ENCODE measurements at regions not wholly inside any gene's neighbourhood (a gene's known extent, or its start where the extent isn't known, plus 50 kb on each side); places are given as distances from the start of the nearest gene placed in this dataset.

DNA sequence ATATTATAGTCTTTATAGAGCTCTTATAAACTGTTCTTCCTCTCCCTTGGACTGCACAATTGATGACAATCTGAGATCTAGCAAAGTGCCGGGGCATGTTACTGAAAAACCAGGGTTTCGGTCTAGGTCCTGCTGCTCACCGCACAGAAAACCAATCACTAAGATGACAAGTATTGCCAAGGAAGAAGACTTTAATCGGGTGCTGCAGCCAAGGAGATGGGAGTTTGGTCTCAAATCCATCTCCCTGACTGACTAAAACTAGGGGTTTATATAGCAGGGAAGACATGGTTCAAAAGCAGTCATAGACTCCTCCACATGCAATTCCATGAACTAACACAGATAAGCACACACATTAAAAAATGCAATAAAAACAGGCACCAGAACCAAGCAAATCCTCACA lies 390.6 kb downstream of the NFIB start:
- Histone ChIP-seq H3K79me2 (ENCODE audit: insufficient read depth) (no peaks in the 10 kb centered on the region), H3K4me1 (ENCODE audit: insufficient read depth) (no peaks in the 10 kb centered on the region), H3K9ac (no peak overlapping the region), H3K4me2 (ENCODE audit: unreplicated experiment) (no peak overlapping the region), H3K27me3 (replicated peaks; ENCODE audit: insufficient read depth) (no peaks in the 10 kb centered on the region), H3K36me3 (ENCODE audit: low read depth) (no peaks in the 10 kb centered on the region), H3K4me3 (no peak overlapping the region), H3K9me3 (ENCODE audit: low read depth) (no peaks in the 10 kb centered on the region), H3K9me2 (ENCODE audit: insufficient read depth) (no peaks in the 10 kb centered on the region), H3F3A (ENCODE audit: insufficient read depth) (no peaks in the 10 kb centered on the region), H3K27ac (no peak overlapping the region), H4K20me1 (ENCODE audit: insufficient read depth) (no peaks in the 10 kb centered on the region), H2AFZ (no peak overlapping the region)
- DNase-seq, result no peak
- WGBS, 2 experiments (ENCODE audit: low coverage in 1 of 2, low lambda C conversion rate in 2 of 2, missing lambda C conversion rate in 2 of 2), result 88 to 90% methylated on average over 4 of the region's 4 CpGs
- in situ Hi-C loops (cut with MboI), result no loop called here
- TF ChIP-seq EZH2phosphoT487 (IDR thresholded peaks at IDR 0.05; ENCODE audit: insufficient read depth, low read depth), result no peak
- TF ChIP-seq EZH2 (IDR thresholded peaks at IDR 0.05; ENCODE audit: insufficient read depth, poor library complexity, severe bottlenecking), result no peak

DNA sequence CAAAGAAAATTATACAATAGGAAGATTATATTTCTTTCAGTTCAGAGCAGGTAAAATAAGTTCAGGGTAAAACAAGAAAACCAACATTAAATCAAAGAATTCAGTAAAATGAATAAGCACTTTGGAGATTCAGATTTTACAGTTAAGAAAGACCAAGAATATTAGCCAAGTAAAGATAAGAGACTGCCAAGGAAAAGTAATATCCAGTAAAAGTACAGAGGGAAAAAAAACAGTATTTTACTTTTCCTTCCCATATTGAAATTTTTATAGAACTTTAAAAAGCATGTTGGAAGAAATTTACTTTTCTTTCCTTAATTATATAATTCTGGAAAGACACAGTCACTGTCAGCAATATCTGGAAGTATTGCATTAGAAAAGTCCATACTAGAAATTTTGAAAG lies 393.4 kb downstream of the NFIB start:
- no peaks in the 10 kb centered on the region for H4K20me1 ChIP-seq (ENCODE audit: insufficient read depth)
- in situ Hi-C loops (cut with MboI), result no loop called here

DNA sequence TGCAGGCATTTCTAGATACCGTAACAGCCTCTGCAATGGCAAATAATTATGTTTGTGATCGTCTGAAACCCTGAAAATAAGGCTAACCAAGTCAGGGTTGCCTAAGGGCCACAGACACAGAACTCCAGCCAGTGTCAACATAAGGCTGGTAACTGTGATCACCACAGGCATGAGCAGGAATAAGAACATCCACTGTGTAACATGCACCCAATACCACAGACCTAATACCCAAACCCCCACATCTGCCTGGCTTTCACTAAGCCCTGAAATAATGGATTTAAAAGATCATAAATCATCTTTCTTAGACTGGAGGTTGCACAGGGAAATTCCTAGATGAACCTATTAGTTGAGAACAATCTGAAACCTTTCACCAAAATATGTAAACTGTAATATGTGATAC lies 394.5 kb downstream of the NFIB start:
- H3K79me2 ChIP-seq (ENCODE audit: insufficient read depth), result no peaks in the 10 kb centered on the region
- no peak for DNase-seq
- H3K27ac ChIP-seq, result no peak overlapping the region
- no peak overlapping the region for H3K4me2 ChIP-seq (ENCODE audit: unreplicated experiment)
- no peak for TF ChIP-seq EZH2 (IDR thresholded peaks at IDR 0.05; ENCODE audit: insufficient read depth, poor library complexity, severe bottlenecking)
- no peak for TF ChIP-seq EZH2phosphoT487 (IDR thresholded peaks at IDR 0.05; ENCODE audit: insufficient read depth, low read depth)
- H2AFZ ChIP-seq, result no peak overlapping the region
- no peak overlapping the region for H3K4me3 ChIP-seq
- in situ Hi-C loops (cut with MboI), result no loop called here
- no peaks in the 10 kb centered on the region for H3F3A ChIP-seq (ENCODE audit: insufficient read depth)
- no peaks in the 10 kb centered on the region for H4K20me1 ChIP-seq (ENCODE audit: insufficient read depth)
- H3K27me3 ChIP-seq (replicated peaks; ENCODE audit: insufficient read depth), result no peaks in the 10 kb centered on the region
- no peaks in the 10 kb centered on the region for H3K9me2 ChIP-seq (ENCODE audit: insufficient read depth)
- no peaks in the 10 kb centered on the region for H3K9me3 ChIP-seq (ENCODE audit: low read depth)
- H3K36me3 ChIP-seq (ENCODE audit: low read depth), result no peaks in the 10 kb centered on the region
- 57 to 63% methylated on average over 2 of the region's 2 CpGs for WGBS, 2 experiments (ENCODE audit: low coverage in 1 of 2, low lambda C conversion rate in 2 of 2, missing lambda C conversion rate in 2 of 2)
- no peak overlapping the region for H3K9ac ChIP-seq
- no peaks in the 10 kb centered on the region for H3K4me1 ChIP-seq (ENCODE audit: insufficient read depth)

More for the DNA sequence above, 393.4 kb downstream of the NFIB start:
- Histone ChIP-seq H3K9ac (no peak overlapping the region), H3K4me1 (ENCODE audit: insufficient read depth) (no peaks in the 10 kb centered on the region), H3K79me2 (ENCODE audit: insufficient read depth) (no peaks in the 10 kb centered on the region), H3K27me3 (replicated peaks; ENCODE audit: insufficient read depth) (no peaks in the 10 kb centered on the region), H3K9me3 (ENCODE audit: low read depth) (no peaks in the 10 kb centered on the region), H3K4me2 (ENCODE audit: unreplicated experiment) (no peak overlapping the region), H3K4me3 (no peak overlapping the region), H3F3A (ENCODE audit: insufficient read depth) (no peaks in the 10 kb centered on the region), H2AFZ (no peak overlapping the region), H3K27ac (no peak overlapping the region), H3K9me2 (ENCODE audit: insufficient read depth) (no peaks in the 10 kb centered on the region), H3K36me3 (ENCODE audit: low read depth) (no peaks in the 10 kb centered on the region)
- DNase-seq, result no peak
- no peak for TF ChIP-seq EZH2phosphoT487 (IDR thresholded peaks at IDR 0.05; ENCODE audit: insufficient read depth, low read depth)
- TF ChIP-seq EZH2 (IDR thresholded peaks at IDR 0.05; ENCODE audit: insufficient read depth, poor library complexity, severe bottlenecking), result no peak

DNA sequence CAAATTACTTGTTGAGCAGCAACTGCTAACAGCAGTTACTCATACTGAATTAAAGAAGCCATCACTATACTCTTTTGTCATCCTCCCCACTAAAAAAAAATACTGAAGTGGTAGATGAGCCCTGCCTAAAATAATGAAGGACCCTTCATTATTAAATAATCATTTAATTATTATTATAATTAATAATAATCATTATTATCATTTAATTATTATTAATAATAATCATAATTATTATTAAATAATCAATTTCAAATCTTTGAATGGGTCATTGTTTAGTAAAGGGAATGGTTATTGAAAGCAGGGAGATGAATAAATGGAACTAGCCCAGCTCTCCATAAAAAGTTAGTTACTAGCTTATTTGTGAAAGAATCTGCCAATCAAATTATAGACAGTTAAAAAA lies 396.4 kb downstream of the NFIB start:
- Histone ChIP-seq H3K4me3 (no peak overlapping the region), H3F3A (ENCODE audit: insufficient read depth) (no peaks in the 10 kb centered on the region), H4K20me1 (ENCODE audit: insufficient read depth) (no peaks in the 10 kb centered on the region), H3K9ac (no peak overlapping the region), H3K9me3 (ENCODE audit: low read depth) (no peaks in the 10 kb centered on the region), H3K27ac (no peak overlapping the region), H3K4me1 (ENCODE audit: insufficient read depth) (no peaks in the 10 kb centered on the region), H3K27me3 (replicated peaks; ENCODE audit: insufficient read depth) (no peaks in the 10 kb centered on the region), H3K36me3 (ENCODE audit: low read depth) (no peaks in the 10 kb centered on the region), H3K79me2 (ENCODE audit: insufficient read depth) (no peaks in the 10 kb centered on the region), H3K4me2 (ENCODE audit: unreplicated experiment) (no peak overlapping the region), H2AFZ (no peak overlapping the region), H3K9me2 (ENCODE audit: insufficient read depth) (no peaks in the 10 kb centered on the region)
- DNase-seq, result no peak
- in situ Hi-C loops (cut with MboI), result no loop called here
- TF ChIP-seq EZH2 (IDR thresholded peaks at IDR 0.05; ENCODE audit: insufficient read depth, poor library complexity, severe bottlenecking), result no peak
- TF ChIP-seq EZH2phosphoT487 (IDR thresholded peaks at IDR 0.05; ENCODE audit: insufficient read depth, low read depth), result no peak

DNA sequence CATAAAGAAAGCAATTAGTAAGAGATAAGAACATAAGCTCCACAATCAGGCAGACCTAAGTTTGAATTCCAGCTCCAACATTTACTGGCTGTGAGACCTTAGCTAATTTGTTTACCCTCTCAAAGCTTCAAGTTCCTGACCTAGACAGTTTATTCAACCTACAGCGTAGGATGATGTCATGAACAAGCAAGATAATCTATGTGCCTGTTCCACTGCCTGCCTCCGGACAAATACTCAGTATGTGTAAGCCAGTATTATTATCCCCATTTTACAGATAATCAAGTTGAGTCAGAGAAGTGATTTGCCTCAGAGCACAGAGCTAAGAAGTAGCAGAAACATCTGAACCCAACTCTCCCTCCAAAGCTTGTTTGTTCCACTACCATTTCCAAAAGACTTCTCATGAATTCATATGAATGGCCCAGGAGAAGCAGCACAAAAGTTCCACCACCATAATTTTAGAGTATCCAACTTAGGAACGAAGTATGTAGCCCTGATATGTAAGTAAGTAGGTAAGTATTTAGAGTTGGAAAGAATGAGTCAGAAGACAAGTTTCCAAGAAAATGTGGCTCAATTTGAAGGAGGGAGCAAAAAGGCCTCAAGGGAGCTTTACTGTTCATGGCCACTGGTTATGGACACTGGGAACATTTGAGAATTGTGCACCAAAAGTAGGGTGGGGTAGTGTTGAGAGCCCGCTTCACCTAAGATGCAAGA lies 398.2 kb downstream of the NFIB start:
- Histone ChIP-seq H3K36me3 (ENCODE audit: low read depth) (no peaks in the 10 kb centered on the region), H3K4me1 (ENCODE audit: insufficient read depth) (no peaks in the 10 kb centered on the region), H3K9me2 (ENCODE audit: insufficient read depth) (no peaks in the 10 kb centered on the region), H3K27me3 (replicated peaks; ENCODE audit: insufficient read depth) (no peaks in the 10 kb centered on the region), H3K4me2 (ENCODE audit: unreplicated experiment) (no peak overlapping the region), H3K9ac (no peak overlapping the region), H4K20me1 (ENCODE audit: insufficient read depth) (no peaks in the 10 kb centered on the region), H3K79me2 (ENCODE audit: insufficient read depth) (no peaks in the 10 kb centered on the region), H2AFZ (no peak overlapping the region), H3K27ac (no peak overlapping the region), H3K9me3 (ENCODE audit: low read depth) (no peaks in the 10 kb centered on the region), H3K4me3 (no peak overlapping the region), H3F3A (ENCODE audit: insufficient read depth) (no peaks in the 10 kb centered on the region)
- in situ Hi-C loops (cut with MboI), result no loop called here
- DNase-seq, result peak; percentile 42
- WGBS, 2 experiments (ENCODE audit: low coverage in 1 of 2, low lambda C conversion rate in 2 of 2, missing lambda C conversion rate in 2 of 2), result 84 to 88% methylated on average over 4 of the region's 4 CpGs
- TF ChIP-seq EZH2 (IDR thresholded peaks at IDR 0.05; ENCODE audit: insufficient read depth, poor library complexity, severe bottlenecking), result no peak
- no peak for TF ChIP-seq EZH2phosphoT487 (IDR thresholded peaks at IDR 0.05; ENCODE audit: insufficient read depth, low read depth)

Data from GM23248 (cell line).